ENCODE measurements at regions not wholly inside any gene's neighbourhood (a gene's known extent, or its start where the extent isn't known, plus 50 kb on each side); places are given as distances from the start of the nearest gene placed in this dataset.
"Not testable (repeated sequence)": the region's sequence is repeated elsewhere in the genome, so short reads cannot be mapped to it uniquely, and the experiment has no call there.

GRCh38 chr13:44313674-44314073 is 60.0 kb upstream of the SERP2 start:
- in situ Hi-C loops (cut with HindIII; ENCODE audit: low sequenced_read_pairs) = loop anchor here (25.0 kb wide), 1 partner anchor 124 kb away; no protein-coding TSS in a partner anchor
- TF ChIP-seq CTCF (IDR thresholded peaks at IDR 0.05; ENCODE audit: low read depth, low read length) = no peak
- no peak overlapping the region for H3K4me3 ChIP-seq (ENCODE audit: low read depth, low read length)
- peak; percentile 86 for DNase-seq (ENCODE audit: low read depth, low spot score)

GRCh38 chr13:44314160-44314559 is 59.5 kb upstream of the SERP2 start:
- in situ Hi-C loops (cut with HindIII; ENCODE audit: low sequenced_read_pairs) = loop anchor here (25.0 kb wide), 1 partner anchor 123 kb away; no protein-coding TSS in a partner anchor

GRCh38 chr13:44317752-44318151 is 55.9 kb upstream of the SERP2 start:
- in situ Hi-C loops (cut with HindIII; ENCODE audit: low sequenced_read_pairs) = loop anchor here (25.0 kb wide), 1 partner anchor 120 kb away; no protein-coding TSS in a partner anchor
- TF ChIP-seq CTCF (IDR thresholded peaks at IDR 0.05; ENCODE audit: low read depth, low read length) = no peak
- no peak overlapping the region for H3K4me3 ChIP-seq (ENCODE audit: low read depth, low read length)
- DNase-seq (ENCODE audit: low read depth, low spot score) = peak; percentile 42

More at GRCh38 chr13:44314160-44314559, 59.5 kb upstream of the SERP2 start:
- not testable (repeated sequence) for H3K4me3 ChIP-seq (ENCODE audit: low read depth, low read length); DNase-seq (ENCODE audit: low read depth, low spot score)

- TF ChIP-seq CTCF (IDR thresholded peaks at IDR 0.05; ENCODE audit: low read depth, low read length) = no peak
- H3K4me3 ChIP-seq (ENCODE audit: low read depth, low read length) = no peak overlapping the region
- in situ Hi-C loops (cut with HindIII; ENCODE audit: low sequenced_read_pairs) = loop anchor here (25.0 kb wide), 1 partner anchor 119 kb away; no protein-coding TSS in a partner anchor
These were observed 55.5 kb upstream of the SERP2 start for GRCh38 chr13:44318161-44318560.

GRCh38 chr13:44320611-44321010 is 53.0 kb upstream of the SERP2 start:
- in situ Hi-C loops (cut with HindIII; ENCODE audit: low sequenced_read_pairs) = loop anchor here (25.0 kb wide), 1 partner anchor 117 kb away; no protein-coding TSS in a partner anchor
- no peak for TF ChIP-seq CTCF (IDR thresholded peaks at IDR 0.05; ENCODE audit: low read depth, low read length)
- DNase-seq (ENCODE audit: low read depth, low spot score) = no peak
- H3K4me3 ChIP-seq (ENCODE audit: low read depth, low read length) = no peak overlapping the region

More at GRCh38 chr13:44318161-44318560, 55.5 kb upstream of the SERP2 start:
- DNase-seq (ENCODE audit: low read depth, low spot score) = peak; percentile 69

GRCh38 chr13:44321961-44322360 is 51.7 kb upstream of the SERP2 start:
- DNase-seq (ENCODE audit: low read depth, low spot score) = no peak
- no peak for TF ChIP-seq CTCF (IDR thresholded peaks at IDR 0.05; ENCODE audit: low read depth, low read length)
- in situ Hi-C loops (cut with HindIII; ENCODE audit: low sequenced_read_pairs) = loop anchor here (25.0 kb wide), 1 partner anchor 115 kb away; no protein-coding TSS in a partner anchor
- no peak overlapping the region for H3K4me3 ChIP-seq (ENCODE audit: low read depth, low read length)

- no peak for TF ChIP-seq CTCF (IDR thresholded peaks at IDR 0.05; ENCODE audit: low read depth, low read length)
- in situ Hi-C loops (cut with HindIII; ENCODE audit: low sequenced_read_pairs) = loop anchor here (25.0 kb wide), 1 partner anchor 114 kb away; no protein-coding TSS in a partner anchor
- DNase-seq (ENCODE audit: low read depth, low spot score) = no peak
- H3K4me3 ChIP-seq (ENCODE audit: low read depth, low read length) = no peak overlapping the region
These were observed 50.7 kb upstream of the SERP2 start for GRCh38 chr13:44322928-44323327.

Data from astrocyte of the spinal cord (primary cell).